H9 (cell line): ENCODE measurements at regions not wholly inside any gene's neighbourhood (a gene's known extent, or its start where the extent isn't known, plus 50 kb on each side); places are given as distances from the start of the nearest gene placed in this dataset.

Experiments
- DNase-seq: peaks from one replicate; pipeline ENCODE4 v3.0.0-alpha.2; 2017
- H2AFZ ChIP-seq: one replicate; pipeline ENCODE4 v1.6.1; 2013; ENCODE audit warnings: mild to moderate bottlenecking, low read length, control low read depth, moderate library complexity
- H2AK5ac ChIP-seq: 2 replicates; pipeline ENCODE4 v1.6.1; 2013; ENCODE audit warnings: low read length, control low read depth, mixed read lengths; ENCODE audit not compliant: insufficient read length
- H2BK120ac ChIP-seq: one replicate; pipeline ENCODE4 v1.6.1; 2013; ENCODE audit warnings: low read depth, mild to moderate bottlenecking, low read length, control low read depth, inconsistent platforms; ENCODE audit not compliant: poor library complexity, severe bottlenecking
- H2BK12ac ChIP-seq: 2 replicates; pipeline ENCODE4 v1.6.1; 2013; ENCODE audit warnings: low read length, control low read depth, mixed read lengths, low read depth; ENCODE audit not compliant: insufficient read length
- H2BK15ac ChIP-seq: 2 replicates; pipeline ENCODE4 v1.6.1; 2013; ENCODE audit warnings: low read depth, low read length, control low read depth
- H2BK20ac ChIP-seq: one replicate; pipeline ENCODE4 v1.6.1; 2013; ENCODE audit warnings: low read depth, mild to moderate bottlenecking, low read length, control low read depth, inconsistent platforms; ENCODE audit not compliant: poor library complexity, severe bottlenecking
- H2BK5ac ChIP-seq: 2 replicates; pipeline ENCODE4 v1.6.1; 2013; ENCODE audit warnings: low read length, control low read depth, mixed read lengths; ENCODE audit not compliant: insufficient read length
- H3K14ac ChIP-seq: 2 replicates; pipeline ENCODE4 v1.6.1; 2013; ENCODE audit warnings: low read length, control low read depth; ENCODE audit not compliant: insufficient read depth
- H3K18ac ChIP-seq: 2 replicates; pipeline ENCODE4 v1.6.1; 2013; ENCODE audit warnings: low read depth, mild to moderate bottlenecking, mixed read lengths, low read length, control low read depth; ENCODE audit not compliant: insufficient read length
- H3K23ac ChIP-seq: 2 replicates; pipeline ENCODE4 v1.6.1; 2013; ENCODE audit warnings: low read length, control low read depth, mixed read lengths, low read depth; ENCODE audit not compliant: insufficient read length
- H3K23me2 ChIP-seq: 2 replicates; pipeline ENCODE4 v1.6.1; 2013; ENCODE audit warnings: low read depth, mild to moderate bottlenecking, mixed read lengths, low read length, control low read depth; ENCODE audit not compliant: insufficient read length, poor library complexity, severe bottlenecking
- H3K27ac ChIP-seq: 2 replicates; pipeline ENCODE4 v1.5.1; 2013; ENCODE audit warnings: low read length, control low read depth, mixed read lengths, low read depth; ENCODE audit not compliant: insufficient read length
- H3K27me3 ChIP-seq: 2 replicates; pipeline ENCODE4 v1.6.1; 2013; ENCODE audit warnings: low read length, control low read depth, inconsistent platforms; ENCODE audit not compliant: insufficient read depth
- H3K4ac ChIP-seq: 2 replicates; pipeline ENCODE4 v1.6.1; 2013; ENCODE audit warnings: low read depth, mild to moderate bottlenecking, control low read depth, inconsistent platforms, low read length, moderate library complexity
- H3K4me1 ChIP-seq: 2 replicates; pipeline ENCODE4 v1.6.1; 2013; ENCODE audit warnings: low read length, control low read depth, inconsistent platforms; ENCODE audit not compliant: insufficient read depth
- H3K4me2 ChIP-seq: 2 replicates; pipeline ENCODE4 v1.6.1; 2013; ENCODE audit warnings: low read length, control low read depth, mixed read lengths; ENCODE audit not compliant: insufficient read length, insufficient read depth
- H3K56ac ChIP-seq: 2 replicates; pipeline ENCODE4 v1.6.1; 2013; ENCODE audit warnings: low read depth, mild to moderate bottlenecking, mixed read lengths, low read length, control low read depth; ENCODE audit not compliant: insufficient read length
- H3K79me1 ChIP-seq: 2 replicates; pipeline ENCODE4 v1.6.1; 2013; ENCODE audit warnings: low read depth, mild to moderate bottlenecking, moderate library complexity, low read length, control low read depth, inconsistent platforms; ENCODE audit not compliant: insufficient read depth, poor library complexity, severe bottlenecking
- H3K79me2 ChIP-seq: 2 replicates; pipeline ENCODE4 v1.6.1; 2013; ENCODE audit warnings: low read length, control low read depth, inconsistent platforms; ENCODE audit not compliant: insufficient read depth
- H3K9ac ChIP-seq: 2 replicates; pipeline ENCODE4 v1.6.1; 2013; ENCODE audit warnings: low read length, control low read depth, mixed read lengths; ENCODE audit not compliant: insufficient read length; ENCODE audit errors: extremely low read depth
- H3K9me3 ChIP-seq: one replicate; pipeline ENCODE4 v1.6.1; 2013; ENCODE audit warnings: low read depth, low read length, inconsistent platforms; ENCODE audit not compliant: control insufficient read depth
- H3T11ph ChIP-seq: one replicate; pipeline ENCODE4 v1.6.1; 2013; ENCODE audit warnings: mild to moderate bottlenecking, low read length, control low read depth, inconsistent platforms
- H4K20me1 ChIP-seq: one replicate; pipeline ENCODE4 v1.6.1; 2013; ENCODE audit not compliant: control insufficient read depth, insufficient read length, insufficient read depth
- H4K5ac ChIP-seq: 2 replicates; pipeline ENCODE4 v1.6.1; 2013; ENCODE audit warnings: low read depth, mild to moderate bottlenecking, mixed read lengths, low read length, control low read depth; ENCODE audit not compliant: insufficient read length
- H4K8ac ChIP-seq: replicated peaks from 2 replicates; pipeline ENCODE4 v1.6.1; 2013; ENCODE audit warnings: low read length, control low read depth, mixed read lengths, low read depth; ENCODE audit not compliant: insufficient read length
- H4K91ac ChIP-seq: 2 replicates; pipeline ENCODE4 v1.6.1; 2013; ENCODE audit warnings: low read depth, mild to moderate bottlenecking, moderate library complexity, mixed read lengths, low read length, control low read depth; ENCODE audit not compliant: insufficient read length
- H3K27ac Mint-ChIP-seq, 3 experiments: 2 replicates in 2 of 3; 3 replicates in 1 of 3; pipeline ENCODE4 v1.8.0; 2020 to 2021; ENCODE audit warnings: mixed read lengths in 3 of 3, mild to moderate bottlenecking in 1 of 3, moderate library complexity in 1 of 3
- H3K27me3 Mint-ChIP-seq: 2 replicates; pipeline ENCODE4 v1.8.0; 2021; ENCODE audit warnings: low read depth, mild to moderate bottlenecking, moderate library complexity, mixed read lengths
- H3K36me3 Mint-ChIP-seq, 3 experiments: 2 replicates in 2 of 3; 3 replicates in 1 of 3; pipeline ENCODE4 v1.8.0; 2020 to 2021; ENCODE audit warnings: low read depth in 3 of 3, mixed read lengths in 3 of 3; ENCODE audit not compliant: insufficient read depth in 1 of 3
- H3K4me1 Mint-ChIP-seq, 2 experiments: 2 replicates each; pipeline ENCODE4 v1.8.0; 2020; ENCODE audit warnings: mixed read lengths in 2 of 2
- H3K4me3 Mint-ChIP-seq, 2 experiments: 2 replicates in 1 of 2; 3 replicates in 1 of 2; pipeline ENCODE4 v1.8.0; 2020 to 2021; ENCODE audit warnings: mild to moderate bottlenecking in 2 of 2, mixed read lengths in 2 of 2, moderate library complexity in 1 of 2
- H3K9me3 Mint-ChIP-seq, 2 experiments: 2 replicates in 1 of 2; 3 replicates in 1 of 2; pipeline ENCODE4 v1.8.0; 2020; ENCODE audit warnings: mild to moderate bottlenecking in 2 of 2, mixed read lengths in 2 of 2, moderate library complexity in 1 of 2
- TF ChIP-seq, protein P1 (sequence below): fragments of 200-600 bp; sonication (generic); conservative IDR thresholded peaks from 3 replicates; pipeline ENCODE4 v1.8.0; 2021; ENCODE audit warnings: antibody characterized with exemption, mild to moderate bottlenecking

DNA sequence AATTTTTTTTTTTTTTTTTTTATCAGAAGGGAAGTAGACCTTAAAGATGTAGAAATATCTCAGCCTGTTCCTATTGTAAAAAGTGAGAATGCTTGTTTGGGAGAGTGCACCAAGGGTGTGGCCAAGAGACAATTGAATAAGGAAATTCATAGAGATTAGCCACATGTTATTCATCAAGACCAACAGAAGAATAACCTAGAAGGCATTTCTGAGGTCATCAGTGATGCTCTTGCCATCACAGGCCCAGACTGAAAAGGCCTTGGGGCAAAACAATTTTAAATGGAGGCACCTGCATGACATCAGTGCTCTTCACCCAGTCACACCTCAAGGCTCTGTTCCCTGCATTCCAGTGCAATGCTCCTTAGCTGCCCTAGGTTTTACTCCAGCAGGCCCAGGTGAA lies 2043.3 kb upstream of the PIK3C3 start:
- H4K20me1 ChIP-seq = no peaks in the 10 kb centered on the region
- no peak for DNase-seq
- H3K27ac Mint-ChIP-seq = no peak overlapping the region

More for the DNA sequence above, 2043.3 kb upstream of the PIK3C3 start:
- no peak overlapping the region for H3K27ac ChIP-seq
- H3K18ac ChIP-seq = no peak overlapping the region
- no peak overlapping the region for H2BK120ac ChIP-seq
- H3K4me2 ChIP-seq = no peak overlapping the region
- H3K9me3 ChIP-seq = no peaks in the 10 kb centered on the region
- no peaks in the 10 kb centered on the region for H3K27me3 Mint-ChIP-seq
- no peak overlapping the region for H4K91ac ChIP-seq
- H3K27me3 ChIP-seq = no peaks in the 10 kb centered on the region
- no peaks in the 10 kb centered on the region for H3K23me2 ChIP-seq
- no peak overlapping the region for H2BK15ac ChIP-seq
- no peak overlapping the region for H3K4ac ChIP-seq
- no peak overlapping the region for H4K8ac ChIP-seq
- no peak overlapping the region for H3K14ac ChIP-seq
- H3T11ph ChIP-seq = no peak overlapping the region
- H2BK12ac ChIP-seq = no peak overlapping the region
- H3K4me1 Mint-ChIP-seq = peaks cover 3 to 7% of the 10 kb centered on the region in 2 experiments; a peak in 3 of 4 replicates
- no peaks in the 10 kb centered on the region for H3K79me1 ChIP-seq
- H3K4me3 Mint-ChIP-seq = no peak overlapping the region
- peaks cover 0 to 16% (median 5%) of the 10 kb centered on the region in 3 experiments; a peak in 4 of 7 replicates for H3K36me3 Mint-ChIP-seq
- no peak overlapping the region for H2AFZ ChIP-seq
- no peak overlapping the region for H3K23ac ChIP-seq
- H3K9ac ChIP-seq = no peak overlapping the region
- H2BK20ac ChIP-seq = no peak overlapping the region
- no peak overlapping the region for H4K5ac ChIP-seq
- H3K4me1 ChIP-seq = no peaks in the 10 kb centered on the region
- TF ChIP-seq, protein P1, sequence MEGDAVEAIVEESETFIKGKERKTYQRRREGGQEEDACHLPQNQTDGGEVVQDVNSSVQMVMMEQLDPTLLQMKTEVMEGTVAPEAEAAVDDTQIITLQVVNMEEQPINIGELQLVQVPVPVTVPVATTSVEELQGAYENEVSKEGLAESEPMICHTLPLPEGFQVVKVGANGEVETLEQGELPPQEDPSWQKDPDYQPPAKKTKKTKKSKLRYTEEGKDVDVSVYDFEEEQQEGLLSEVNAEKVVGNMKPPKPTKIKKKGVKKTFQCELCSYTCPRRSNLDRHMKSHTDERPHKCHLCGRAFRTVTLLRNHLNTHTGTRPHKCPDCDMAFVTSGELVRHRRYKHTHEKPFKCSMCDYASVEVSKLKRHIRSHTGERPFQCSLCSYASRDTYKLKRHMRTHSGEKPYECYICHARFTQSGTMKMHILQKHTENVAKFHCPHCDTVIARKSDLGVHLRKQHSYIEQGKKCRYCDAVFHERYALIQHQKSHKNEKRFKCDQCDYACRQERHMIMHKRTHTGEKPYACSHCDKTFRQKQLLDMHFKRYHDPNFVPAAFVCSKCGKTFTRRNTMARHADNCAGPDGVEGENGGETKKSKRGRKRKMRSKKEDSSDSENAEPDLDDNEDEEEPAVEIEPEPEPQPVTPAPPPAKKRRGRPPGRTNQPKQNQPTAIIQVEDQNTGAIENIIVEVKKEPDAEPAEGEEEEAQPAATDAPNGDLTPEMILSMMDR = no peak
- no peak overlapping the region for H3K56ac ChIP-seq
- no peak overlapping the region for H2AK5ac ChIP-seq
- H2BK5ac ChIP-seq = no peak overlapping the region
- H3K9me3 Mint-ChIP-seq = peaks cover 12 to 13% of the 10 kb centered on the region in 2 experiments; a peak in 4 of 5 replicates
- no peaks in the 10 kb centered on the region for H3K79me2 ChIP-seq
